Tibial artery (tissue), 4 donors: ENCODE measurements at regions not wholly inside any gene's neighbourhood (a gene's known extent, or its start where the extent isn't known, plus 50 kb on each side); places are given as distances from the start of the nearest gene placed in this dataset.

Source experiments
- DNase-seq, 2 donors: peaks; one replicate each; pipeline ENCODE4 v3.0.0-alpha.2; 2019
- H3K27ac ChIP-seq, 2 donors: fragments of 200-600 bp; sonication (generic) in 1 of 2; 1 replicate in 1 of 2; 2 replicates in 1 of 2; pipeline ENCODE4 v1.5.1; 2018 to 2019; ENCODE audit warnings: mild to moderate bottlenecking in 1 of 2
- H3K27me3 ChIP-seq, 2 donors: fragments of 200-600 bp; sonication (generic) in 1 of 2; one replicate each; pipeline versions ENCODE4 v1.5.1 to v1.6.0; 2016 to 2019
- H3K36me3 ChIP-seq, 3 donors: fragments of 200-600 bp; sonication (generic) in 2 of 3; one replicate each; pipeline ENCODE4 v1.5.1; 2016 to 2019; ENCODE audit warnings: mild to moderate bottlenecking in 2 of 3
- H3K4me1 ChIP-seq, 4 donors: fragments of 200-600 bp; sonication (generic) in 2 of 4; 1 replicate in 3 of 4; 2 replicates in 1 of 4; pipeline ENCODE4 v1.5.1; 2016 to 2019
- H3K4me3 ChIP-seq, 2 donors: fragments of 200-600 bp; sonication (generic) in 1 of 2; 1 replicate in 1 of 2; 2 replicates in 1 of 2; pipeline ENCODE4 v1.5.1; 2018 to 2019; ENCODE audit warnings: mild to moderate bottlenecking in 2 of 2
- H3K9me3 ChIP-seq, 3 donors: fragments of 200-600 bp; sonication (generic) in 1 of 3; one replicate each; pipeline ENCODE4 v1.5.1; 2016 to 2019
- CTCF ChIP-seq, 2 experiments: fragments of 200-600 bp in 1 of 2; fragments of 450-650 bp in 1 of 2; IDR thresholded peaks; one replicate each; pipeline ENCODE4 v1.5.1; 2017 to 2019; ENCODE audit warnings: antibody characterized with exemption in 2 of 2, mild to moderate bottlenecking in 1 of 2, moderate library complexity in 1 of 2
- intact Hi-C: fragments of 100-400 bp; cut with DNase I; formaldehyde crosslinking; loops from one replicate; pipeline ENCODE4 v1.15.0; 2023; ENCODE audit warnings: low total_unique reads

GRCh38 chr2:9076755-9077154, 73.3 kb upstream of the MBOAT2 start:
- Histone ChIP-seq H3K27me3 (no peaks in the 10 kb centered on the region), H3K27ac (no peak overlapping the region), H3K36me3 (no peaks in the 10 kb centered on the region), H3K4me3 (no peak overlapping the region), H3K9me3 (no peaks in the 10 kb centered on the region), H3K4me1 (no peaks in the 10 kb centered on the region)
- TF ChIP-seq CTCF (IDR thresholded peaks at IDR 0.05): no peak
- DNase-seq: no peak
- intact Hi-C loops: no loop called here

GRCh38 chr2:9076210-9076609, 72.7 kb upstream of the MBOAT2 start:
- intact Hi-C loops: no loop called here
- no peak for TF ChIP-seq CTCF (IDR thresholded peaks at IDR 0.05)
- H3K27ac ChIP-seq: no peak overlapping the region
- H3K27me3 ChIP-seq: no peaks in the 10 kb centered on the region
- H3K9me3 ChIP-seq: no peaks in the 10 kb centered on the region
- H3K36me3 ChIP-seq: no peaks in the 10 kb centered on the region
- no peak overlapping the region for H3K4me3 ChIP-seq
- no peaks in the 10 kb centered on the region for H3K4me1 ChIP-seq
- DNase-seq: no peak

GRCh38 chr2:9074930-9075329, 71.4 kb upstream of the MBOAT2 start:
- no peak for TF ChIP-seq CTCF (IDR thresholded peaks at IDR 0.05)
- Histone ChIP-seq H3K4me1 (no peaks in the 10 kb centered on the region), H3K36me3 (no peaks in the 10 kb centered on the region), H3K4me3 (no peak overlapping the region), H3K27ac (no peak overlapping the region), H3K27me3 (no peaks in the 10 kb centered on the region), H3K9me3 (no peaks in the 10 kb centered on the region)
- DNase-seq: no peak
- intact Hi-C loops: no loop called here

GRCh38 chr2:9071584-9072124, 68.2 kb upstream of the MBOAT2 start:
- DNase-seq: no peak
- intact Hi-C loops: no loop called here

GRCh38 chr2:9071032-9071431, 67.5 kb upstream of the MBOAT2 start:
- intact Hi-C loops: no loop called here
- H3K4me3 ChIP-seq: no peak overlapping the region
- TF ChIP-seq CTCF (IDR thresholded peaks at IDR 0.05): no peak
- no peak for DNase-seq
- H3K9me3 ChIP-seq: peaks cover 0 to 22% (median 17%) of the 10 kb centered on the region in 3 donors
- no peaks in the 10 kb centered on the region for H3K4me1 ChIP-seq
- H3K27ac ChIP-seq: no peak overlapping the region
- H3K27me3 ChIP-seq: no peaks in the 10 kb centered on the region
- H3K36me3 ChIP-seq: no peaks in the 10 kb centered on the region

More at GRCh38 chr2:9071584-9072124, 68.2 kb upstream of the MBOAT2 start:
- H3K27me3 ChIP-seq: no peaks in the 10 kb centered on the region
- no peak overlapping the region for H3K27ac ChIP-seq
- peaks cover 0 to 15% (median 11%) of the 10 kb centered on the region in 3 donors for H3K9me3 ChIP-seq
- H3K36me3 ChIP-seq: no peaks in the 10 kb centered on the region
- no peaks in the 10 kb centered on the region for H3K4me1 ChIP-seq
- TF ChIP-seq CTCF (IDR thresholded peaks at IDR 0.05): no peak
- H3K4me3 ChIP-seq: no peak overlapping the region

GRCh38 chr2:9069543-9069942, 66.1 kb upstream of the MBOAT2 start:
- TF ChIP-seq CTCF (IDR thresholded peaks at IDR 0.05): no peak
- DNase-seq: no peak

More at GRCh38 chr2:9069543-9069942, 66.1 kb upstream of the MBOAT2 start:
- Histone ChIP-seq H3K27me3 (no peaks in the 10 kb centered on the region), H3K36me3 (no peaks in the 10 kb centered on the region), H3K9me3 (peaks cover 0 to 34% (median 25%) of the 10 kb centered on the region in 3 donors), H3K4me1 (no peaks in the 10 kb centered on the region), H3K4me3 (no peak overlapping the region), H3K27ac (no peak overlapping the region)
- intact Hi-C loops: no loop called here
